Stimulated activated naive CD8-positive, alpha-beta T cell treated with anti-CD3 and anti-CD28 coated beads, Interleukin-15, amount 100 ng/mL, for 72 hours (primary cell): ENCODE measurements at regions not wholly inside any gene's neighbourhood (a gene's known extent, or its start where the extent isn't known, plus 50 kb on each side); places are given as distances from the start of the nearest gene placed in this dataset.
"Not testable (repeated sequence)": the region's sequence is repeated elsewhere in the genome, so short reads cannot be mapped to it uniquely, and the experiment has no call there.

Experiments
- ATAC-seq: fragments of 150-1000 bp; cut with Tn5 transposase; 2 replicates; pipeline ENCODE4 v1.10.0; 2021; ENCODE audit warnings: mild to moderate bottlenecking, moderate library complexity
- DNase-seq, 2 donors: peaks; one replicate each; pipeline ENCODE4 v3.0.0; 2021 to 2022
- H3K27ac Mint-ChIP-seq, 2 donors: one replicate each; pipeline ENCODE4 v1.8.0; 2022; ENCODE audit warnings: mild to moderate bottlenecking in 2 of 2, mixed read lengths in 2 of 2, moderate library complexity in 2 of 2
- H3K27me3 Mint-ChIP-seq: one replicate; pipeline ENCODE4 v1.8.0; 2022; ENCODE audit warnings: mixed read lengths
- H3K4me1 Mint-ChIP-seq: one replicate; pipeline ENCODE4 v1.8.0; 2022; ENCODE audit warnings: mild to moderate bottlenecking, mixed read lengths
- H3K4me3 Mint-ChIP-seq, 2 donors: one replicate each; pipeline ENCODE4 v1.8.0; 2022; ENCODE audit warnings: mild to moderate bottlenecking in 2 of 2, mixed read lengths in 2 of 2, moderate library complexity in 1 of 2
- H3K9me3 Mint-ChIP-seq, 2 donors: one replicate each; pipeline ENCODE4 v1.8.0; 2022; ENCODE audit warnings: mixed read lengths in 2 of 2

GRCh38 chr19:20422216-20423205 lies 143.1 kb downstream of the ZNF737 start:
- Mint-ChIP-seq H3K4me3 (no peak overlapping the region), H3K4me1 (no peaks in the 10 kb centered on the region), H3K27me3 (no peaks in the 10 kb centered on the region), H3K9me3 (no peaks in the 10 kb centered on the region), H3K27ac (no peak overlapping the region)
- no peak for DNase-seq
- ATAC-seq: no peak

- H3K27ac Mint-ChIP-seq: no peak overlapping the region
- no peak for DNase-seq
- no peaks in the 10 kb centered on the region for H3K27me3 Mint-ChIP-seq
- H3K4me1 Mint-ChIP-seq: no peaks in the 10 kb centered on the region
- H3K9me3 Mint-ChIP-seq: peaks cover 0 to 2% of the 10 kb centered on the region in 2 donors
- no peak overlapping the region for H3K4me3 Mint-ChIP-seq
- no peak for ATAC-seq
Measured at GRCh38 chr19:20416661-20417060, 148.9 kb downstream of the ZNF737 start.

DNA sequence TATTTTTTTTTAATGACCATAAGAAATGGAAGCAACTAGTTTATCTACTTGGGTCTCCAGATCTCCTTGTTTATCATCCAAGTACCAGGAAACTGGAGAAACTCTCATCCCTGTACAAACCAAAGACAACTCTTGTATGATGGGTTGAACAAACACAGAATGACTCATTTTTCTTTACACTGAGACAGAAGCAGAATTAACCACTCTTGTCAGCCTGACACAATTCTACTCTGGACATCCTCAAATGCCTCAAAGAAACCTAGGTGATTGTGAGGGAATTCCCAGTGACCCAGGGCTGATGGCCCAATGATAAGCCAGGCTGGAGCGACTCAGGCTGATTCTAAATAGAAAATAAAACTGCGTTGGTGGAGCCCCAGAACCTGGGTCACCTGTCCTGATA lies 151.5 kb downstream of the ZNF737 start:
- no peak overlapping the region for H3K4me3 Mint-ChIP-seq
- H3K27me3 Mint-ChIP-seq: no peaks in the 10 kb centered on the region
- no peaks in the 10 kb centered on the region for H3K4me1 Mint-ChIP-seq
- no peak for ATAC-seq
- H3K9me3 Mint-ChIP-seq: peaks cover 0 to 6% of the 10 kb centered on the region in 2 donors
- no peak overlapping the region for H3K27ac Mint-ChIP-seq
- no peak for DNase-seq

- H3K4me1 Mint-ChIP-seq: no peaks in the 10 kb centered on the region
- peaks cover 0 to 6% of the 10 kb centered on the region in 2 donors for H3K9me3 Mint-ChIP-seq
- no peak for ATAC-seq
- no peak for DNase-seq
- no peak overlapping the region for H3K27ac Mint-ChIP-seq
- H3K4me3 Mint-ChIP-seq: no peak overlapping the region
- H3K27me3 Mint-ChIP-seq: no peaks in the 10 kb centered on the region
Measured at GRCh38 chr19:20413705-20414104, 151.9 kb downstream of the ZNF737 start.

DNA sequence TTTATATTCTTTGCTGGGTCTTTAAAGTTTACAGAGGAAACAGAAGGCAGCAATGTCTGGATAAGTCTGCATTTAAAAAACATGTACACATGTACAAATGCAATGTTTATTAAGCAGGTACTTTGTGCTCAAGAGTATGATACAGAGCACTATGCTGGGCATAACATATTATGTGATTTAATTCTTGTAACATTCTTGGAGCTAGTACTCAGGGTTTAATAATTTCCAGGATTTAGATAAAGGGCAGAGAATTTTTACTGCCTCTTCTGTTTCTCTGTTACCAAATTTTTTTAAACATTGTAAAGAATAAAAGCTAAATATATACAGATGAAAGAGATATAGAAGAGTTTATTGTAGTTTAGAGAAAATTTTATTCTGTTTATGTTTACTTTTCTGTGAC lies 152.7 kb downstream of the ZNF737 start:
- H3K9me3 Mint-ChIP-seq: peaks cover 0 to 6% of the 10 kb centered on the region in 2 donors
- DNase-seq (no peak), ATAC-seq (no peak)
- H3K27ac Mint-ChIP-seq: no peak overlapping the region
- no peaks in the 10 kb centered on the region for H3K27me3 Mint-ChIP-seq
- no peaks in the 10 kb centered on the region for H3K4me1 Mint-ChIP-seq
- no peak overlapping the region for H3K4me3 Mint-ChIP-seq

DNA sequence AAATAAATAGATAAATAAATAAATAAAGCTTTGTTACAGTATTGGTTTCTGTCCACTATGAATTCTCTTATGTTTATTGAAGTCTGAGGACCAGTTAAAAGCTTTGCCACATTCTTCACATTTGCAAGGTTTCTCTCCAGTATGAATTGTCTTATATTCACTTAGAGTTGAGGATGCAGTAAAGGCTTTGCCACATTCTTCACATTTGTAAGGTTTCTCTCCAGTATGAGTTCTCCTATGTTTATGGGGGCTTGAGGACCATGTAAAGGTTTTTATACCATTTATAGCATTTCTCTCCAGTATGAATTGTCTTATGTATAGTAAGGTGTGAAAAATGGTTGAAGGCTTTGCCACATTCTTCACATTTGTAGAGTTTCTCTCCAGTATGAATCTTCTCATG lies 168.3 kb downstream of the ZNF737 start:
- no peak overlapping the region for H3K4me3 Mint-ChIP-seq
- ATAC-seq (no peak), DNase-seq (no peak)
- no peaks in the 10 kb centered on the region for H3K4me1 Mint-ChIP-seq
- H3K27ac Mint-ChIP-seq: no peak overlapping the region
- peaks cover 25 to 29% of the 10 kb centered on the region in 2 donors for H3K9me3 Mint-ChIP-seq
- H3K27me3 Mint-ChIP-seq: no peaks in the 10 kb centered on the region

DNA sequence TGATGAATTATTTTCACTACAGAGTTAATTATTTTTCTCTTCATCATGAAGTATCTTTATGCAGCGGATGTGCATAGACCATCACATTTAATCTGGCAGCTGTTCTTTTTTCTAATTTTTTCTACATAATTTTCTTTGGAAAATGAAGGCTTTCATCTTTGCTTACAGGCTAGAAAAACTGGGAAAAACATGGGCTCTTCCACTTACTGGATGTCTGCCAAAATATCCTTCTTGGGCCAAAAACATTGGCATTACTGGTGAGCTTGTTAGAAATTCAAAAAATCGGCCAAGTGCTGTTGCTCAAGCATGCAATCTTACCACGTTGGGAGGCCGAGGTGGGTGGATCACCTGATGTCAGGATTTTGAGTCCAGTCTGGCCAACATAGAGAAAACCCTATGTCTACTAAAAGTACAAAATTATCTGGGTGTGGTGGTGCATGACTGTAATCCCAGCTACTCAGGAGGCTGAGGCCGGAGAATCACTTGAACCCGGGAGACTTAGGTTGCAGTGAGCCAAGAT lies 176.8 kb downstream of the ZNF737 start:
- Mint-ChIP-seq H3K9me3 (peaks cover 17 to 39% of the 10 kb centered on the region in 2 donors), H3K4me1 (no peaks in the 10 kb centered on the region), H3K27me3 (no peaks in the 10 kb centered on the region), H3K4me3 (no peak overlapping the region), H3K27ac (no peak overlapping the region)
- ATAC-seq: no peak
- no peak for DNase-seq

- peaks cover 20 to 40% of the 10 kb centered on the region in 2 donors for H3K9me3 Mint-ChIP-seq
- no peak for ATAC-seq
- H3K27me3 Mint-ChIP-seq: no peaks in the 10 kb centered on the region
- H3K27ac Mint-ChIP-seq: no peak overlapping the region
- H3K4me3 Mint-ChIP-seq: no peak overlapping the region
- H3K4me1 Mint-ChIP-seq: no peaks in the 10 kb centered on the region
- no peak for DNase-seq
Measured at GRCh38 chr19:20385061-20385460, 180.5 kb downstream of the ZNF737 start.

- Mint-ChIP-seq H3K27ac (no peak overlapping the region), H3K27me3 (no peaks in the 10 kb centered on the region), H3K9me3 (peaks cover 14 to 47% of the 10 kb centered on the region in 2 donors), H3K4me3 (no peak overlapping the region), H3K4me1 (no peaks in the 10 kb centered on the region)
- DNase-seq (no peak), ATAC-seq (no peak)
Measured at GRCh38 chr19:20371911-20372310, 193.7 kb downstream of the ZNF737 start.

DNA sequence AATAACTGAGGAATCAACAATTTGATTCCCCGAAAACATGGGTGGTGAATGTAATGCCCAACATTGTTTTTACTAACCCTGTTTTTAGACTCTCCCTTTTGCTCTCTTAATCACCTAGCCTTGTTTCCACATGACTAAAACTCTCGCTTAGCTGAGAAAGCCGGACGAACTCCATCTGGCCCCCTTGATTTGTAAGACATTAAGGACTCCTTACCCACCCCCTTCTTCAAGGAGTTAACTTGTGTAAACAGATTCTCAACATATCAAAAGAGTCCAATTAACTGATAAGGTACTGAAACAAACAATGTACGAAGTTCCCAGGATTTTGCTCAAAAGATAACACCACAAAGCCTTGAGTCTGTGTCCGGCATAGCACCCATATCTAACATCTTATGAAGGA lies 194.3 kb downstream of the ZNF737 start:
- H3K27me3 Mint-ChIP-seq, ATAC-seq: not testable (repeated sequence)
- H3K9me3 Mint-ChIP-seq: peaks cover 14 to 41% of the 10 kb centered on the region in 2 donors

DNA sequence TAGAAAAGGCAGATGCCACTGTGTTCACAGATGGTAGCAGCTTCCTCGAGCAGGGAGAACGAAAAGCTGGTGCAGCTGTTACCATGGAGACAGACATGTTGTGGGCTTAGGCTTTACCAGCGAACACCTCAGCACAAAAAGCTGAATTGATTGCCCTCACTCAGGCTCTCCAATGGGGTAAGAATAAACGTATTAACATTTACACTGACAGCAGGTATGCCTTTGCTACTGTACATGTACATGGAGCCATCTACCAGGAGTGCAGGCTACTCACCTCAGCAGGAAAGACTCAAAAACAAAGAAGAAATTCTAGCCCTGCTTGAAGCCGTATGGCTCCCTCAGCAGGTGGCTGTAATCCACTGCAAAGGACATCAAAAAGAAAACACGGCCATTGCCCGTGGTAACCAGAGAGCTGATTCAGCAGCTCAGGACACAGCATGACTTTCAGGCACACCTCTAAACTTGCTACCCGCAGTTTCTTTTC lies 197.7 kb downstream of the ZNF737 start:
- ATAC-seq (no peak), DNase-seq (no peak)
- Mint-ChIP-seq H3K27ac (no peak overlapping the region), H3K4me3 (no peak overlapping the region), H3K27me3 (no peaks in the 10 kb centered on the region), H3K9me3 (peaks cover 9 to 33% of the 10 kb centered on the region in 2 donors), H3K4me1 (no peaks in the 10 kb centered on the region)

More for the DNA sequence above, 194.3 kb downstream of the ZNF737 start:
- H3K4me3 Mint-ChIP-seq, H3K27ac Mint-ChIP-seq, H3K4me1 Mint-ChIP-seq, DNase-seq: not testable (repeated sequence)

DNA sequence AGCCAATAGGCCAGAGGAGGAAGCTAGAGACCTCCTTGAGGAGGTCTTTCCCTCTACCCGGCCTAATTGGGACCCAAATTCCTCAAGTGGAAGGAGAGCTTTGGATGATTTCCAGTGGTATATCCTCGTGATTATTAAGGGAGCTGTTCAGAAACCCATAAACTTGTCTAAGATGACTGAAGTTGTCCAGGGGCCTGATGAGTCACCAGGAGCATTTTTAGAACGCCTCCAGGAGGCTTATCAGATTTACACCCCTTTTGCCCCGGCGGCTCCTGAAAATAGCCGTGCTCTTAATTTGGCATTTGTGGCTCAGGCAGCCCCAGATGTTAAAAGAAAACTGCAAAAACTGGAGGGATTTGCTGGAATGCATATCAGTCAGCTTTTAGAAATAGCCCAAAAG lies 198.1 kb downstream of the ZNF486 start:
- H3K27ac Mint-ChIP-seq: no peak overlapping the region
- no peak overlapping the region for H3K4me3 Mint-ChIP-seq
- peaks cover 5 to 39% of the 10 kb centered on the region in 2 donors for H3K9me3 Mint-ChIP-seq
- H3K4me1 Mint-ChIP-seq: no peaks in the 10 kb centered on the region
- DNase-seq: no peak
- no peak for ATAC-seq
- no peaks in the 10 kb centered on the region for H3K27me3 Mint-ChIP-seq

DNA sequence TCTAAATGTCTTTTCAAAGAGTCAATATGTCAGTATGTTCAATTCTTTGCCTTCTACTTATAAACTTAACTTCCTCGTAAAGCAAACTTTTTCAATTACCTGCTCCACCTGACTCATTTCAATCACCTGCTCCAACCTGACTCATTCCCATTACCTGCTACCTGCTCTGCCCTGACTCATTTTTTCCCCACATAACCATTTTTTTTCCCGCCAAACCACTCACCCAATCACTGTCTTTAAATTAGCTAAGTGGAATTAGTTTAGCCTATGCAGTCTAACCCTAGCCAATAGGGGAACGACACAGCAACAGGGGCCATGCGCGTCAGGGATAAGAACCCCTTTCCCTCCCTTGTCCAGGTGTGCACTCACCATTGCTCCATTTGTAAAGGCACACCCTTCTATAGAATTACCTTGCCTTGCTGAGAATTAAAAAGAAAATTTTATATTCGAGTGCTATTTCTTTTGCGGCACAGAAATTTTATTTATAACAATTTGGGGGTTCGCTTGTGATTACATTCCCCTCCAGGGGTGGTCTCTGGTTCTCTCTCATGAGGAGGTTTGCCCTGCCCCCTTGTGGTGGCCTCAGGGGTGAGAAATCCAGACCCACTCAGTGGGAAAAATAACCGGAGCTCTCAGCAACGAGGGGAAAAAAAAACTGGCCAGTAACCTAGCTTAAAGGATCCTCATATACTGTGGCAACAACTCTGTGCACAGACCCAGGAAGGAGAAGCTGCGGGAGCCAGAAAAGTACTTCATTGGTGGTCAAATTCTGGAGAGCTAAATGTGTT lies 193.1 kb downstream of the ZNF486 start:
- no peak overlapping the region for H3K27ac Mint-ChIP-seq
- ATAC-seq: no peak
- H3K27me3 Mint-ChIP-seq: no peaks in the 10 kb centered on the region
- no peak overlapping the region for H3K4me3 Mint-ChIP-seq
- no peak for DNase-seq
- peaks cover 19 to 63% of the 10 kb centered on the region in 2 donors for H3K9me3 Mint-ChIP-seq
- H3K4me1 Mint-ChIP-seq: no peaks in the 10 kb centered on the region

DNA sequence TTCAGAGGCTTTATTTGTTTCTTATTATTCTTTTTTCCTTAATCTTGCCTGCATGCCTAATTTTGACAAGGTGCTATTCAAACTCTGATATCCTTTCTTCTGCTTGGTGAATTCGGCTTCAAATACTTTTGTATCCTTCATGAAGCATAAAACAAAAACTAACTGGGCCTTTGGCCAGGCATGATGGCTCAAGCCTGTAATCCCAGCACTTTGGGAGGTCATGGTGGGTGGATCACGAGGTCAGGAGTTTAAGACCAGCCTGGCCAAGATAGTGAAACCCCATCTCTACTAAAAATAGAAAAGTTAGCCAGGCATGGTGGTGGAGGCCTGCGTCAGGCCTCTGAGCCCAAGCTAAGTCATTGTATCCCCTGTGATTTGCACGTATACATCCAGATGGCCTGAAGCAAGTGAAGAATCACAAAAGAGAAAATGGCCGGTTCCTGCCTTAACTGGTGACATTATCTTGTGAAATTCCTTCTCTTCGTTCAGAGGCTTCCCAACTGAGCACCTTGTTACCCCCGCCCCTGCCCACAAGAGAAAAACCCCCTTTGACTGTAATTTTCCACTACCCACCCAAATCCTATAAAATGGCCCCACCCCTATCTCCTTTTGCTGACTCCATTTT lies 191.9 kb downstream of the ZNF486 start:
- peaks cover 19 to 54% of the 10 kb centered on the region in 2 donors for H3K9me3 Mint-ChIP-seq
- not testable (repeated sequence) for ATAC-seq, DNase-seq, H3K4me3 Mint-ChIP-seq, H3K27ac Mint-ChIP-seq, H3K27me3 Mint-ChIP-seq, H3K4me1 Mint-ChIP-seq

GRCh38 chr19:20357921-20358320 lies 190.9 kb downstream of the ZNF486 start:
- no peak for DNase-seq

More at GRCh38 chr19:20357921-20358320, 190.9 kb downstream of the ZNF486 start:
- no peak overlapping the region for H3K27ac Mint-ChIP-seq
- no peak overlapping the region for H3K4me3 Mint-ChIP-seq
- H3K27me3 Mint-ChIP-seq: no peaks in the 10 kb centered on the region
- H3K9me3 Mint-ChIP-seq: peaks cover 19 to 52% of the 10 kb centered on the region in 2 donors
- no peak for ATAC-seq
- H3K4me1 Mint-ChIP-seq: no peaks in the 10 kb centered on the region
